ENCODE measurements at regions not wholly inside any gene's neighbourhood (a gene's known extent, or its start where the extent isn't known, plus 50 kb on each side); places are given as distances from the start of the nearest gene placed in this dataset.
"Not testable (repeated sequence)": the region's sequence is repeated elsewhere in the genome, so short reads cannot be mapped to it uniquely, and the experiment has no call there.

- H3K4me1 Mint-ChIP-seq; H3K4me3 Mint-ChIP-seq; DNase-seq (ENCODE audit: low spot score in 2 of 2); H3K36me3 Mint-ChIP-seq; H3K27ac Mint-ChIP-seq; ATAC-seq (ENCODE audit: low read depth); H3K27me3 Mint-ChIP-seq; H3K9me3 Mint-ChIP-seq: not testable (repeated sequence)
These were observed 1070.1 kb upstream of the SLIT2 start for GRCh38 chr4:19181631-19182030.

DNA sequence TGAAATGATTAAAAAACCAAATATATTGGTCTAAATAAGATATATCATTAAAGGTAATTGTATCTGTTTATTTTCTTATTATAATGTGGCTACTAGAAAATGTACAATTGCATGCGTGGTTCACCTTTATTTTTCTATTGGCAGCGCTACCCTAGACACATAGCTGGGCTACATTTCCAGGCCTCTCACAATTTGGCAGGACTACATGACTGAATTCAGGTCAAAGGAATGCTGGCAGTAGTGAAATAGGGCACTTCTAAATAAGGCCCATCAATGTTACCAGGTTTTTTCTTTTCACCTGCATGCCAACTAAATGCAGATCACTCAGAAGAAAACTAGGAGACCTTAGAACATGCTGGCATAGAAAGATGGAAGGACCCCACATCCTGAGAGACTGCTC is 1072.9 kb upstream of the SLIT2 start:
- Mint-ChIP-seq H3K36me3 (no peaks in the 10 kb centered on the region), H3K27ac (no peak overlapping the region), H3K4me1 (no peaks in the 10 kb centered on the region), H3K9me3 (peaks cover 5% of the 10 kb centered on the region), H3K27me3 (no peaks in the 10 kb centered on the region), H3K4me3 (no peak overlapping the region)
- no peak for DNase-seq (ENCODE audit: low spot score in 2 of 2)
- no peak for ATAC-seq (ENCODE audit: low read depth)

- Mint-ChIP-seq H3K9me3 (peaks cover 5% of the 10 kb centered on the region), H3K27ac (no peak overlapping the region), H3K36me3 (no peaks in the 10 kb centered on the region), H3K4me3 (no peak overlapping the region), H3K27me3 (no peaks in the 10 kb centered on the region), H3K4me1 (no peaks in the 10 kb centered on the region)
- DNase-seq (ENCODE audit: low spot score in 2 of 2) = no peak
- no peak for ATAC-seq (ENCODE audit: low read depth)
These were observed 1074.1 kb upstream of the SLIT2 start for GRCh38 chr4:19177616-19178015.

GRCh38 chr4:19171832-19172231 is 1079.9 kb upstream of the SLIT2 start:
- DNase-seq (ENCODE audit: low spot score in 2 of 2) = no peak
- H3K4me1 Mint-ChIP-seq = no peaks in the 10 kb centered on the region
- no peaks in the 10 kb centered on the region for H3K36me3 Mint-ChIP-seq
- ATAC-seq (ENCODE audit: low read depth) = no peak
- H3K27ac Mint-ChIP-seq = no peak overlapping the region
- no peaks in the 10 kb centered on the region for H3K27me3 Mint-ChIP-seq
- no peak overlapping the region for H3K4me3 Mint-ChIP-seq
- peaks cover 2% of the 10 kb centered on the region for H3K9me3 Mint-ChIP-seq

DNA sequence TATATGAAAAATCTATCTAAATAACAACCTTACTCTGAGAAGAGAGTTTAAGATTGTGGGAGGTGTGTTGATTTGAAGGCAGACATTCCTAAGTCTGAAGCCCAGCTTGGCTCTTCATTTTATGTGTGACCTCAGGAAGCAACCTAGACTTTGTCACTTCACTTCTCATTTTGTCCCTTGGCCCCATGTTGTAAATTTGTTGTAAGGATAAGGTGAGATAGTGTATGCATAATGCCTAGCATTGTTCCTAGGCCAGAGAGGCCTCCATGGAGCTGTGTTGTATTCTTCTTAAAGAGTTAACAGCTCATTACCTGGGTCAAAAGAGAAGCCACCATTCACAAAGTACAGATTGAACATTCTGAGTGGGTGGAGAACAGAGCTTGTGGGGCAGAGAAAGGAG is 1084.4 kb upstream of the SLIT2 start:
- ATAC-seq (ENCODE audit: low read depth) (no peak), DNase-seq (ENCODE audit: low spot score in 2 of 2) (no peak)
- Mint-ChIP-seq H3K27ac (no peak overlapping the region), H3K4me1 (no peaks in the 10 kb centered on the region), H3K9me3 (peaks cover 2% of the 10 kb centered on the region), H3K4me3 (no peak overlapping the region), H3K27me3 (no peaks in the 10 kb centered on the region), H3K36me3 (no peaks in the 10 kb centered on the region)

DNA sequence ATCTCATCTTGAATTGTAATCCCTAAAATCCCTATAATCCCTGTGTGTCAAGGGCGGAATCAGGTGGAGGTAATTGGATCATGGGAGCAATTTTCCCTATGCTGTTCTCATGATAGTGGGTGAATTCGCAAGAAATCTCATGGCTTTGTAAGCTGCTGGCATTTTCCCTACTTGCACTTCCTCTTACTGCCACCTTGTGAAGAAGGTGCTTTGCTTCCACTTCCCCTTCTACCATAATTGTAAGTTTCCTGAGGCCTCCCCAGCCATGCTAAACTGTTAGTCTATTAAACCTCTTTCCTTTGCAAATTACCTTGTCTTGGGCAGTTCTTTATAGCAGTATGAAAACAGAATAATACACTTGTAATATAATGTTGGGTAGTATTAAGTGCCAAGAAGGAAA is 1087.4 kb upstream of the SLIT2 start:
- ATAC-seq (ENCODE audit: low read depth) (no peak), DNase-seq (ENCODE audit: low spot score in 2 of 2) (no peak)
- no peaks in the 10 kb centered on the region for H3K27me3 Mint-ChIP-seq
- no peak overlapping the region for H3K4me3 Mint-ChIP-seq
- peaks cover 2% of the 10 kb centered on the region for H3K9me3 Mint-ChIP-seq
- no peaks in the 10 kb centered on the region for H3K4me1 Mint-ChIP-seq
- peak overlapping the region; percentile 53 for H3K27ac Mint-ChIP-seq
- H3K36me3 Mint-ChIP-seq = no peaks in the 10 kb centered on the region

- Mint-ChIP-seq H3K36me3 (peaks cover 3% of the 10 kb centered on the region), H3K9me3 (peaks cover 10% of the 10 kb centered on the region), H3K4me3 (no peak overlapping the region), H3K27ac (no peak overlapping the region), H3K27me3 (no peaks in the 10 kb centered on the region), H3K4me1 (no peaks in the 10 kb centered on the region)
- no peak for DNase-seq (ENCODE audit: low spot score in 2 of 2)
- no peak for ATAC-seq (ENCODE audit: low read depth)
These were observed 1091.8 kb upstream of the SLIT2 start for GRCh38 chr4:19159874-19160273.

- Mint-ChIP-seq H3K27me3 (no peaks in the 10 kb centered on the region), H3K27ac (no peak overlapping the region), H3K4me3 (no peak overlapping the region), H3K36me3 (peaks cover 3% of the 10 kb centered on the region), H3K4me1 (no peaks in the 10 kb centered on the region), H3K9me3 (peaks cover 10% of the 10 kb centered on the region)
- ATAC-seq (ENCODE audit: low read depth) (no peak), DNase-seq (ENCODE audit: low spot score in 2 of 2) (no peak)
These were observed 1093.4 kb upstream of the SLIT2 start for GRCh38 chr4:19158107-19158809.

- Mint-ChIP-seq H3K9me3 (peaks cover 11% of the 10 kb centered on the region), H3K27me3 (no peaks in the 10 kb centered on the region), H3K4me3 (no peak overlapping the region), H3K36me3 (peaks cover 3% of the 10 kb centered on the region), H3K4me1 (no peaks in the 10 kb centered on the region), H3K27ac (no peak overlapping the region)
- no peak for DNase-seq (ENCODE audit: low spot score in 2 of 2)
- ATAC-seq (ENCODE audit: low read depth) = no peak
These were observed 1094.9 kb upstream of the SLIT2 start for GRCh38 chr4:19156786-19157185.

DNA sequence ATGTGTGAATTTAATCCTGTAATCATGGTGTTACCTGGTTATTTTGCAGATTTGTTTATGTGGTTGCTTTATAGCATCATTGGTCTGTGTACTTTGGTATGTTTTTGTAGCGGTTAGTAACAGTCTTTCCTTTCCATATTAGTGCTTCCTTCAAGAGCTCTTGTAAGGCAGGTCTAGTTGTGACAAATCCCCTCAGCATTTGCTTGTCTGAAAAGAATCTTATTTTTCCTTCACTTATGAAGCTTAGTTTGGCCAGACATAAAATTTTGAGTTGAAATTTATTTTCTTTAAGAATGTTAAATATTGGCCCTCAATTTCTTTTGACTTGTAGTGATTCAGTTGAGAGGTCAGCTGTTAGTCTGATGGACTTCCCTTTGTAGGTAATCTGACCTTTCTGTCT is 1096.1 kb upstream of the SLIT2 start:
- DNase-seq (ENCODE audit: low spot score in 2 of 2) = no peak
- no peak for ATAC-seq (ENCODE audit: low read depth)

DNA sequence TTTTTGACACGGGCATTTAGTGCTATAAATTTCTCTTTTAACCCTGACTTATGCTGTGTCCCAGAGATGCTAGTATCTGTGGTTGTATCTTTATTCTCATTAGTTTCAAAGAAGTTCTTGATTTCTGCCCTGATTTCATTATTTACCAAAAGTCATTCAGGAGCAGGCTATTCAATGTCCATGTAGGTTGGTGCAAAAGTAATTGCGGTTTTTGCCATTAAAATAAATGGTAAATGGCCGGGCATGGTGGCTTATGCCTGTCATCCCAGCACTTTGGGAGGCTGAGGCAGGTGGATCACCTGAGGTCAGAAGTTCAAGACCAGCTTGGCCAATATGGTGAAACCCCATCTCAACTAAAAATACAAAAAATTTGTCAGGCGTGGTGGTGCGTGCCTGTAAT is 1097.4 kb upstream of the SLIT2 start:
- H3K4me1 Mint-ChIP-seq; H3K27ac Mint-ChIP-seq; H3K27me3 Mint-ChIP-seq; H3K4me3 Mint-ChIP-seq; DNase-seq (ENCODE audit: low spot score in 2 of 2); ATAC-seq (ENCODE audit: low read depth); H3K36me3 Mint-ChIP-seq: not testable (repeated sequence)
- H3K9me3 Mint-ChIP-seq = peaks cover 11% of the 10 kb centered on the region

More for the DNA sequence above, 1096.1 kb upstream of the SLIT2 start:
- Mint-ChIP-seq H3K27ac (no peak overlapping the region), H3K9me3 (peaks cover 11% of the 10 kb centered on the region), H3K36me3 (peaks cover 3% of the 10 kb centered on the region), H3K4me3 (no peak overlapping the region), H3K4me1 (no peaks in the 10 kb centered on the region), H3K27me3 (no peaks in the 10 kb centered on the region)

DNA sequence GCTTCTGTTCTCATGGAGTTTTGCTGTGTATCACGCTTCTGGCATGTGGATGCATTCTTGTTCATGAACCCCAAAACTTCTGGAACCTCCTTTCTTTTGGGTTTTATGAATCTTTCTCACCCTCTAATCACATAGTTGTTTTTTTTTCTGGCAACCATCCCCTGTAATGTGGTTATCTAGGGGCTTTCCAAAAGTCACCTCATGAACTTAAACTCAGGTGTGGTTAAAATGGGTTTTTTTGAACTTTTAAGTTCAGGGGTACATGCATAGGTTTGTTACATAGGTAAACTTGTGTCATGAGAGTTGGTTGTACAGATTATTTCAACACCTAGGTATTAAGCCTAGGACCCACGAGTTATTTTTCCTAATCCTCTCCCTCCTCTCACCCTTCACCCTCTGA is 1099.4 kb upstream of the SLIT2 start:
- H3K36me3 Mint-ChIP-seq = peaks cover 3% of the 10 kb centered on the region
- peaks cover 9% of the 10 kb centered on the region for H3K9me3 Mint-ChIP-seq
- DNase-seq (ENCODE audit: low spot score in 2 of 2) (no peak), ATAC-seq (ENCODE audit: low read depth) (no peak)
- no peaks in the 10 kb centered on the region for H3K27me3 Mint-ChIP-seq
- H3K27ac Mint-ChIP-seq = no peak overlapping the region
- no peak overlapping the region for H3K4me3 Mint-ChIP-seq
- no peaks in the 10 kb centered on the region for H3K4me1 Mint-ChIP-seq

DNA sequence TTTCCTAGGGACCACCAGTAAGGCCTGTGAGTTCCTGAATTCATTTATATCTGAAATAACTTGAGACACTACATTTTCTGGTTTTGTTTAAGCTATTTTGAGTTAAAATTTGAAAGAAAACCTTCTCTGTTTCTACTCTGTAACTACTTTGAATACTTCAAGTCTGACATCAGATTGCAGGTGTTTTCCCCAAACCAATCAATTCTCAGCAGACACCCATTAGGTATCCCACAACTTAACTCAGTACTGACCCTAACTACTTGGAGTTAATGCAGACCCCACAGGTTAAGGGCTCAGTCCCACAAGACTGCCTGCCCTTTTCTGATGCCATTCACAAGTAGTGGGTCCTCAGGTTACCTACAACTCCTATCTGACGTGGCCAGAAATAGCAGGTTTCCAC is 1100.0 kb upstream of the SLIT2 start:
- Mint-ChIP-seq H3K27ac (no peak overlapping the region), H3K27me3 (no peaks in the 10 kb centered on the region), H3K4me1 (no peaks in the 10 kb centered on the region), H3K36me3 (peaks cover 3% of the 10 kb centered on the region), H3K9me3 (peaks cover 9% of the 10 kb centered on the region), H3K4me3 (no peak overlapping the region)
- ATAC-seq (ENCODE audit: low read depth) (no peak), DNase-seq (ENCODE audit: low spot score in 2 of 2) (no peak)

GRCh38 chr4:19146038-19146437 is 1105.7 kb upstream of the SLIT2 start:
- H3K27me3 Mint-ChIP-seq = no peaks in the 10 kb centered on the region

GRCh38 chr4:19135895-19136633 is 1114.5 kb upstream of the LCORL start:
- DNase-seq (ENCODE audit: low spot score in 2 of 2) (no peak), ATAC-seq (ENCODE audit: low read depth) (no peak)
- peaks cover 2% of the 10 kb centered on the region for H3K9me3 Mint-ChIP-seq
- no peak overlapping the region for H3K27ac Mint-ChIP-seq
- no peaks in the 10 kb centered on the region for H3K27me3 Mint-ChIP-seq
- H3K36me3 Mint-ChIP-seq = no peaks in the 10 kb centered on the region
- no peak overlapping the region for H3K4me3 Mint-ChIP-seq
- no peaks in the 10 kb centered on the region for H3K4me1 Mint-ChIP-seq

More at GRCh38 chr4:19146038-19146437, 1105.7 kb upstream of the SLIT2 start:
- no peaks in the 10 kb centered on the region for H3K36me3 Mint-ChIP-seq
- H3K4me1 Mint-ChIP-seq = no peaks in the 10 kb centered on the region
- ATAC-seq (ENCODE audit: low read depth) (no peak), DNase-seq (ENCODE audit: low spot score in 2 of 2) (no peak)
- no peak overlapping the region for H3K4me3 Mint-ChIP-seq
- H3K27ac Mint-ChIP-seq = no peak overlapping the region
- no peaks in the 10 kb centered on the region for H3K9me3 Mint-ChIP-seq
